OCI-LY3 (cell line): ENCODE measurements at regions not wholly inside any gene's neighbourhood (a gene's known extent, or its start where the extent isn't known, plus 50 kb on each side); places are given as distances from the start of the nearest gene placed in this dataset.

Experiments used
- H2AFZ ChIP-seq: fragments of 200-600, 300-600 bp; shearing (Covaris generic); 2 replicates; pipeline ENCODE4 v1.6.0; 2014; ENCODE audit warnings: antibody characterized with exemption, low read depth, low read length
- H3K27ac ChIP-seq: fragments of 200-600, 300-600 bp; sonication (generic); 2 replicates; pipeline ENCODE4 v1.5.1; 2014; ENCODE audit warnings: mild to moderate bottlenecking, low read length, moderate library complexity, mixed read lengths
- H3K27me3 ChIP-seq: fragments of 200-600, 300-600 bp; sonication (generic); 2 replicates; pipeline ENCODE4 v1.6.1; 2014; ENCODE audit warnings: low read depth, low read length, mixed read lengths
- H3K36me3 ChIP-seq: fragments of 200-600, 300-600 bp; sonication (generic); replicated peaks from 2 replicates; pipeline ENCODE3; 2014; ENCODE audit warnings: low read depth, low read length, mixed read lengths
- H3K4me1 ChIP-seq: fragments of 300-600, 200-600 bp; sonication (generic); 2 replicates; pipeline ENCODE4 v1.6.1; 2014; ENCODE audit warnings: low read length, mixed read lengths
- H3K4me2 ChIP-seq: fragments of 200-600, 300-600 bp; sonication (generic); 2 replicates; pipeline ENCODE4 v1.6.1; 2014; ENCODE audit warnings: low read length, mixed read lengths
- H3K4me3 ChIP-seq: fragments of 300-600, 200-600 bp; sonication (generic); 2 replicates; pipeline ENCODE4 v1.5.1; 2014; ENCODE audit warnings: antibody characterized with exemption, mild to moderate bottlenecking, low read length, moderate library complexity
- H3K79me2 ChIP-seq: fragments of 300-600, 200-600 bp; shearing (Covaris generic); 2 replicates; pipeline ENCODE4 v1.6.1; 2014; ENCODE audit warnings: mild to moderate bottlenecking, low read length, mixed read lengths
- H3K9ac ChIP-seq: fragments of 300-600, 200-600 bp; shearing (Covaris generic); 2 replicates; pipeline ENCODE4 v1.6.0; 2014; ENCODE audit warnings: mild to moderate bottlenecking, low read length, moderate library complexity
- H3K9me3 ChIP-seq: fragments of 200-600, 300-600 bp; shearing (Covaris generic); 2 replicates; pipeline ENCODE4 v1.6.1; 2014; ENCODE audit warnings: low read length, mixed read lengths; ENCODE audit not compliant: insufficient read depth
- H4K20me1 ChIP-seq: fragments of 200-600, 300-600 bp; sonication (generic); 2 replicates; pipeline ENCODE4 v1.6.1; 2016; ENCODE audit warnings: low read length, mixed read lengths; ENCODE audit not compliant: insufficient read depth
- EZH2phosphoT487 ChIP-seq: fragments of 200-600 bp; shearing (Covaris generic); IDR thresholded peaks from 2 replicates; pipeline ENCODE4 v1.6.1; 2018; ENCODE audit warnings: antibody characterized with exemption, mixed run types, low read depth
- TF ChIP-seq, protein P1 (sequence below): fragments of 200-600, 300-600 bp; sonication (generic); IDR thresholded peaks from 2 replicates; pipeline ENCODE4 v1.5.1; 2014; ENCODE audit warnings: antibody characterized with exemption, low read length, low read depth

DNA sequence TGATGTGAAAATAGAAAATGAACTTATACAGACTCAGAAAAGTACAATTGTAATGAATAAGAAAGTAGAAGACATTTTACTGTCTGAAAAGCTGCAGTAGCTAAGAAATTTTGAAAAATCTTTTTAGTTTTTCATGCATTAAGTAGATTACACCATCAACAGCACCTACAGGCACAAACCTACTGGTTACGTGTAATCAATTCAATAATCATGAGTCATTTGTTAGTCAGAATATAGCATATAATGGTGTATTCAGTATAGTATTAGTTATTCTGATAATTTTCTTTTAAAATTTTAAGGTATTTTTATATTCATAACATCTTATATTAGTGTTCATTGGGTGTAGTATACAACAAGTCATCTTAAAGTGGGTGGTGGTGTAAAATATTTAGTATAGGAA, 550.5 kb upstream of the GBE1 start:
- no peak overlapping the region for H3K4me2 ChIP-seq
- TF ChIP-seq EZH2phosphoT487 = no peak
- TF ChIP-seq, protein P1, sequence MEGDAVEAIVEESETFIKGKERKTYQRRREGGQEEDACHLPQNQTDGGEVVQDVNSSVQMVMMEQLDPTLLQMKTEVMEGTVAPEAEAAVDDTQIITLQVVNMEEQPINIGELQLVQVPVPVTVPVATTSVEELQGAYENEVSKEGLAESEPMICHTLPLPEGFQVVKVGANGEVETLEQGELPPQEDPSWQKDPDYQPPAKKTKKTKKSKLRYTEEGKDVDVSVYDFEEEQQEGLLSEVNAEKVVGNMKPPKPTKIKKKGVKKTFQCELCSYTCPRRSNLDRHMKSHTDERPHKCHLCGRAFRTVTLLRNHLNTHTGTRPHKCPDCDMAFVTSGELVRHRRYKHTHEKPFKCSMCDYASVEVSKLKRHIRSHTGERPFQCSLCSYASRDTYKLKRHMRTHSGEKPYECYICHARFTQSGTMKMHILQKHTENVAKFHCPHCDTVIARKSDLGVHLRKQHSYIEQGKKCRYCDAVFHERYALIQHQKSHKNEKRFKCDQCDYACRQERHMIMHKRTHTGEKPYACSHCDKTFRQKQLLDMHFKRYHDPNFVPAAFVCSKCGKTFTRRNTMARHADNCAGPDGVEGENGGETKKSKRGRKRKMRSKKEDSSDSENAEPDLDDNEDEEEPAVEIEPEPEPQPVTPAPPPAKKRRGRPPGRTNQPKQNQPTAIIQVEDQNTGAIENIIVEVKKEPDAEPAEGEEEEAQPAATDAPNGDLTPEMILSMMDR = no peak
- no peak overlapping the region for H3K27ac ChIP-seq
- no peaks in the 10 kb centered on the region for H3K4me1 ChIP-seq
- H4K20me1 ChIP-seq = no peaks in the 10 kb centered on the region
- H3K9me3 ChIP-seq = no peaks in the 10 kb centered on the region
- H3K27me3 ChIP-seq = no peaks in the 10 kb centered on the region
- no peak overlapping the region for H3K4me3 ChIP-seq
- no peaks in the 10 kb centered on the region for H3K36me3 ChIP-seq
- no peaks in the 10 kb centered on the region for H3K79me2 ChIP-seq
- no peak overlapping the region for H2AFZ ChIP-seq
- H3K9ac ChIP-seq = no peak overlapping the region

DNA sequence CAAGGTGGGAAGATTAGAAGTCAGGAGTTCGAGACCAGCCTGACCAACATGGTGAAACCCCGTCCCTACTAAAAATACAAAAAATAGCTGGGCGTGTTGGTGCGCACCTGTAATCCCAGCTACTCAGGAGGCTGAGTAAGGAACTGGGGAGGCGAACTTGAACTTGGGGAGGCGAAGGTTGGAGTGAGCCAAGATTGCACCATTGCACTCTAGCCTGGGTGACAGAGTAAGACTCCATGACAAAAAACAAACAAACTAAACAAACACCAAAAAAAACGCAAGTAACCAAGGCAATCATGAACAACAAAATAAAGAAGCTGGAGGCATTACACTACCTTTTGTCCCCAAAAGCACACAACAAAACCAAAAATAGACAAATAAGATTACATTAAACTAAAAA, 547.3 kb upstream of the GBE1 start:
- H4K20me1 ChIP-seq = no peaks in the 10 kb centered on the region
- H2AFZ ChIP-seq = no peak overlapping the region
- no peak overlapping the region for H3K4me2 ChIP-seq
- no peaks in the 10 kb centered on the region for H3K4me1 ChIP-seq
- no peak overlapping the region for H3K27ac ChIP-seq
- H3K9ac ChIP-seq = no peak overlapping the region
- no peaks in the 10 kb centered on the region for H3K27me3 ChIP-seq
- H3K79me2 ChIP-seq = no peaks in the 10 kb centered on the region
- H3K4me3 ChIP-seq = no peak overlapping the region
- no peaks in the 10 kb centered on the region for H3K36me3 ChIP-seq
- no peak for TF ChIP-seq EZH2phosphoT487
- TF ChIP-seq, protein P1 = no peak
- no peaks in the 10 kb centered on the region for H3K9me3 ChIP-seq

DNA sequence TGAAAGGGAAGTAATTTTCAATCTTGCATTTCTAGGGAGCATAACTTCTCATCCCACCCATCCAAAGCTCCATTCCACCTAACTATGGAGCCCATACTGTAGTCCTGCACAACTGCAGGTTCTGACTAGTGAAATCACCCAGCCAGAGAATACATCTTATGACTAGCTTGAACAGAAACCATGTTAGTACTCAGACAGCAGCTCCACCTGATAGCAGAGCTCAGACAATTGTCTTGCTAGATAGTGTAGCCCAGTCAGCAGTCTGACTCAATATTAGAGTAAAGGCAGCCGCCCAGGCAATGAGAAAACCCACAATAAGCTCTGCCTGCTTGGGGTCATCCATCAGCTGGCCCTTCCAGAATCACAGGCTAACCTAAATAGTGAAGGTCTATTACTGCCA, 544.7 kb upstream of the GBE1 start:
- H3K9ac ChIP-seq = no peak overlapping the region
- H3K4me2 ChIP-seq = no peak overlapping the region
- no peaks in the 10 kb centered on the region for H3K4me1 ChIP-seq
- H3K27me3 ChIP-seq = no peaks in the 10 kb centered on the region
- H3K9me3 ChIP-seq = no peaks in the 10 kb centered on the region
- no peak overlapping the region for H3K4me3 ChIP-seq
- no peak overlapping the region for H3K27ac ChIP-seq
- no peaks in the 10 kb centered on the region for H3K79me2 ChIP-seq
- H3K36me3 ChIP-seq = no peaks in the 10 kb centered on the region
- TF ChIP-seq EZH2phosphoT487 = no peak
- TF ChIP-seq, protein P1 = no peak
- H4K20me1 ChIP-seq = no peaks in the 10 kb centered on the region
- no peak overlapping the region for H2AFZ ChIP-seq

DNA sequence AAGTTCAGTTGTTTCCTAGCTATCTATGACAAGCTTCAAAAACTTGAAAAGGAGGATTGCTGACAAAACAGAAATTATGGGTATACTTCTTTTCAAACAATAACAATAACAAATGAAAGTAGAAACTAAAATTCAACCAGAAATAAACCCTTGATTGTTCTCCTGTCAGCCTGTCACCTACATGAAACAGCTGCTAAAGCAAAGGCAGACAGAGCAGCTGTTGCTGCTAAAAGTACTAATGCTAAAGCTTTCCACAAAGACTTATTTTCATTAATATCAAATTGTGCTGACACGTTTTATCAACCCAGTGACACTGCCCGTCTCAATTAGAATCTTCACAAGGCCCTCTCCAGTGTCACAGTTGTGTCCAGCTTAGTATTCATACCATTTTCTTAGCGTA, 533.2 kb upstream of the GBE1 start:
- Histone ChIP-seq H3K4me3 (no peak overlapping the region), H3K9me3 (no peaks in the 10 kb centered on the region), H4K20me1 (no peaks in the 10 kb centered on the region), H3K79me2 (no peaks in the 10 kb centered on the region), H3K4me2 (no peak overlapping the region), H3K36me3 (no peaks in the 10 kb centered on the region), H2AFZ (no peak overlapping the region), H3K27me3 (no peaks in the 10 kb centered on the region), H3K4me1 (no peaks in the 10 kb centered on the region), H3K9ac (no peak overlapping the region), H3K27ac (no peak overlapping the region)
- no peak for TF ChIP-seq EZH2phosphoT487
- TF ChIP-seq, protein P1 = no peak
